HG03060 (cell line): ENCODE measurements at regions not wholly inside any gene's neighbourhood (a gene's known extent, or its start where the extent isn't known, plus 50 kb on each side); places are given as distances from the start of the nearest gene placed in this dataset.
"Not testable (repeated sequence)": the region's sequence is repeated elsewhere in the genome, so short reads cannot be mapped to it uniquely, and the experiment has no call there.

Experiments
- ATAC-seq: cut with Tn5 transposase; IDR thresholded peaks from one replicate; pipeline ENCODE4 v1.9.1; 2021; ENCODE audit warnings: low read depth, moderate number of reproducible peaks; ENCODE audit not compliant: unreplicated experiment

GRCh38 chr2:16416651-16417050 lies 249.0 kb downstream of the CYRIA start:
- ATAC-seq, result no peak

GRCh38 chr2:16415861-16416260 lies 249.8 kb downstream of the CYRIA start:
- ATAC-seq, result not testable (repeated sequence)

- ATAC-seq, result no peak
Observed at GRCh38 chr2:16413947-16414346, 251.7 kb downstream of the CYRIA start.

DNA sequence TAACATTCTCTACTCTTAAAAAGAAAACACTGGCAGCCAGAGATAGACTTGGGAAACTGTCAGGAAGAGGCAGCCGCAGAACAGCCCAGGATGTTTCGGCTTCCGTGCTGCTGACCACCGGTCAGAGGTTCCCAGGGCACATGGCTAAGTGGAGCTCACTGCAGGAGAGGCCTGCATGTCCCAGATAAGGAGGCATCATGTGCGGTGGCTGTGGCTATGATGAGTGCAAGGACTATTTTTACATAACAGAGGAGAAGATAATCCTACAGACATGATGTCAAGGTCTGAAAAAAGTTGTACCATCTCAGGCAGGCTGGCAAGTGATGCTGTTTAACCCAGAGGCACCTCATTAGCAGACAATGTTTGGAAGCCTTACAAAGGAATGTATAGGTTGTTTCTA lies 252.3 kb downstream of the CYRIA start:
- ATAC-seq, result no peak

- ATAC-seq, result no peak
Observed at GRCh38 chr2:16412321-16413030, 253.2 kb downstream of the CYRIA start.

- ATAC-seq, result no peak
Observed at GRCh38 chr2:16411788-16412187, 253.8 kb downstream of the CYRIA start.

DNA sequence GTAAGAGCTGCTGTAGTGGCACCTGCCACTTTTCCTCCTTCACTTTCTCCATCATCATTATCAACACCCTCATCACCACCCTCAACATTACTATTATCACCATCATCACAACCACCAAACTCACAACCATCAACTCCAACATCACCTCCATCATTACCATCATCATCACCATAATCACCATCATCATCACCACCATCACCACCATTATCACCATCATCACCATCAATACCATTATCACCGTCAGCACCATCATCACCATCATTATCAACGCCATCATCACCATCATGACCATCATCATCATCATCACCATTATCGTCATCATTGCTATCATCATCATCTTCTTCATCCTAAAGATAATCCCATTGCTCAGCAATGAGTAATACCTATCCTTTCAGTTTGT lies 255.8 kb downstream of the CYRIA start:
- ATAC-seq, result no peak

DNA sequence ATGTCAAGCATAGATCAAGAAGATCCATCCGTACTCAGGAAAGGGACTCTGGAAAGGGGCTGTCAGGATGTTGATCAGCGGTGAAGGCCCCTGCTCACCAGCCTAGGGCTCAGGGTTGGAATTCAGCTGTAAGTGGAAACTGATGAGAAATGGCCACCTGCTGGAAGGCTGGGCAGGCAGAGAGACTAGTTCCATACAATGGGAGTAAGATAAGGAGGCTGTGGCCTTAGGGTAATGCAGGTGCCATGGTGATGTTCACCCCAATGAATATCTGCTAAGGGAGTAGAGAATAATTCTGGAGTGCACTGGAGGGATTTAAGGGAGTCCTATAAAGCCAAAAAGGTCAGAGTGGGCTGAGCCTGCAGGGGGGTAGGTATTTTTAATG lies 256.6 kb downstream of the CYRIA start:
- ATAC-seq, result no peak

GRCh38 chr2:16408331-16409005 lies 257.2 kb downstream of the CYRIA start:
- no peak for ATAC-seq

DNA sequence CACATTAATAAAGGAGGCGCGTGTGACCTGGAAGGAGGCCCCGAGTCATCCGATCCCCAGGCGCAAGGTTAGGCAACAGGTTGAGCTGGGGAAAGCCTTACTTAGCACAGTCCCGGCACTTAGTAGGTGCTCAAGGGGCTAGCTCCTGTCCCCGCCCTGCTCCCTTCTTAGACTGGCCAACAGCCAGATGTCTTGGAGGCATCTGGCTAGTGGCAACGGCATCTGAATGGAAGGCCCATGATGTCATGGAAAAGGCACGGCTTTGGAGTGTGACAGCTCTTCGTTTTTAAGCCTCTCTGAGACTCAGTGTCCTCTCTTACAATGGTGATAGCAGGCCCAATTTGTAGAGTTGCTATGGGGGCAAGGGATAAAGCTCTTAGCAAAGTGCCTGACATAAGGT lies 258.3 kb downstream of the CYRIA start:
- ATAC-seq, result no peak

- ATAC-seq, result no peak
Observed at GRCh38 chr2:16406496-16407289, 258.9 kb downstream of the CYRIA start.

- ATAC-seq, result no peak
Observed at GRCh38 chr2:16405551-16405950, 260.1 kb downstream of the CYRIA start.

GRCh38 chr2:16404551-16405300 lies 260.9 kb downstream of the CYRIA start:
- no peak for ATAC-seq

GRCh38 chr2:16404146-16404545 lies 261.5 kb downstream of the CYRIA start:
- no peak for ATAC-seq

DNA sequence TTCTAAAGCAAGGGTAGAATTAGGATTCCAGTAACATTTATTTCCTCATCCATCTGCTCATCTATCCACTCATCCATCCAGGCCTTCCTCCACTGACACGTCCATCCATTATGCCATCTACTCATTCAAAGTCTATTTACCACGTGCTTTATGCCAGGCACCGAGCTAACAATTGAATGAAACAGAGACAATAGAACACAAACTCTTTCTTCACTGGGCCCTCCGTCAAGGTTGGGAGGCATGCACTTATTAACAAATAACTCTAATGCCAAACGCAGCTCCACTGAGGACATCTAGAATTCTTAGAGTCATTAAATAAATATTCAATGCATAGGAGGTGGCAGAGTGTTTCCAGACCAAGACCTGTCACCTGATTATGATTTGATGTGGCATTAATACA lies 262.7 kb downstream of the CYRIA start:
- no peak for ATAC-seq

- no peak for ATAC-seq
Observed at GRCh38 chr2:16401761-16402300, 263.8 kb downstream of the CYRIA start.

GRCh38 chr2:16400127-16400623 lies 265.5 kb downstream of the CYRIA start:
- no peak for ATAC-seq

GRCh38 chr2:16398486-16399043 lies 267.1 kb downstream of the CYRIA start:
- no peak for ATAC-seq

- ATAC-seq, result no peak
Observed at GRCh38 chr2:16397681-16398475, 267.8 kb downstream of the CYRIA start.
